Stimulated activated memory B cell treated with anti-CD40 and anti-IgM and Interleukin-4, amounts not matched to agents 10 μg/mL and 1 μg/mL and 100 μg/mL, for 72 hours (primary cell): ENCODE measurements at regions not wholly inside any gene's neighbourhood (a gene's known extent, or its start where the extent isn't known, plus 50 kb on each side); places are given as distances from the start of the nearest gene placed in this dataset.

Experiments used
- ATAC-seq: fragments of 150-1000 bp; cut with Tn5 transposase; 2 replicates; pipeline ENCODE4 v1.10.0; 2021
- H3K27ac Mint-ChIP-seq: one replicate; pipeline ENCODE4 v1.8.0; 2022; ENCODE audit warnings: mild to moderate bottlenecking, mixed read lengths
- H3K27me3 Mint-ChIP-seq: one replicate; pipeline ENCODE4 v1.8.0; 2022; ENCODE audit warnings: mixed read lengths
- H3K36me3 Mint-ChIP-seq: one replicate; pipeline ENCODE4 v1.8.0; 2022; ENCODE audit warnings: mixed read lengths
- H3K4me1 Mint-ChIP-seq: one replicate; pipeline ENCODE4 v1.8.0; 2022; ENCODE audit warnings: mixed read lengths
- H3K4me3 Mint-ChIP-seq: one replicate; pipeline ENCODE4 v1.8.0; 2022; ENCODE audit warnings: mild to moderate bottlenecking, moderate library complexity, mixed read lengths
- H3K9me3 Mint-ChIP-seq: one replicate; pipeline ENCODE4 v1.8.0; 2022; ENCODE audit warnings: mixed read lengths

- Mint-ChIP-seq H3K4me3 (no peak overlapping the region), H3K27me3 (peaks cover 37% of the 10 kb centered on the region), H3K27ac (no peak overlapping the region), H3K9me3 (peaks cover 6% of the 10 kb centered on the region), H3K36me3 (no peaks in the 10 kb centered on the region), H3K4me1 (no peaks in the 10 kb centered on the region)
- ATAC-seq, result no peak
Measured at GRCh38 chr18:54100920-54101470, 123.5 kb downstream of the MBD2 start.

DNA sequence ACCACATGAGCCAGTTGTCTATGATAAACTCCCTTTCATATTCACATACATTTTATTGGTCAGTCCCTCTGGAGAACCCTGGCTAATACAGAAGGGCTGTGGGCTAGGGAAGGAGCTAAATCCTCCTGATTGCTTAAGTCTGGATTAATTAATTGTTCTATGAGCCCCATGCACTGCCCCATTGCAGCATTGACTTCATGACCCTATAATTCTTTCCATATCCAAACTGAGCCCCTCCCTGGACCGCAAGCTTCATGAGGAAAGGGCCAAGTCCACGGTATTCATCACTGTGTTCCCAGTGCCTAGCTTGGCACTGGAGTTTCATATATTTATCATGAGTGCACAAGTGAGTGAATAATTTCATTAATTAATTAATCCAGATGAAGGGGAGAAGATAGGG lies 124.0 kb downstream of the MBD2 start:
- H3K36me3 Mint-ChIP-seq, result no peaks in the 10 kb centered on the region
- no peak for ATAC-seq
- H3K27ac Mint-ChIP-seq, result no peak overlapping the region
- H3K27me3 Mint-ChIP-seq, result peaks cover 39% of the 10 kb centered on the region
- no peaks in the 10 kb centered on the region for H3K4me1 Mint-ChIP-seq
- no peak overlapping the region for H3K4me3 Mint-ChIP-seq
- H3K9me3 Mint-ChIP-seq, result peaks cover 6% of the 10 kb centered on the region

DNA sequence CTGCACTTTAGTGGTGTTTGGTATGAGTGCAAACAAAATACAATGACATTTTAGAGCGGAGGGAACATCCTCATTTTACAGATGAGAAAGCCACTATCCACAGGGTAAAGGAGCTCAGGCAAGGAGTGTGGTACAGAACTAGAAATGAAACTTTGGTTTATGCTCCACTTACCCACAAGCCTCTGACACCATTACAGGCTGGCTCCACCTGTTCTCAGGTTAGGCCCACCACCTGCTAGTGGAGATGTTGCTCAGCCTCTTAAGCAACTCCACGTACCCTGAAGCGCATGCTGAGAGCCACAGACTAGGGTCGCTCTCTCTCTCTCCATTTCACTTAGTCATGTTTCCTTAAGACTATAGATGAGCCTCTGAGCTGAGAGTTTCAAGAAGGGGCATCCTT lies 130.0 kb downstream of the MBD2 start:
- no peak overlapping the region for H3K27ac Mint-ChIP-seq
- no peaks in the 10 kb centered on the region for H3K4me1 Mint-ChIP-seq
- no peak overlapping the region for H3K4me3 Mint-ChIP-seq
- ATAC-seq, result no peak
- peaks cover 6% of the 10 kb centered on the region for H3K9me3 Mint-ChIP-seq
- no peaks in the 10 kb centered on the region for H3K36me3 Mint-ChIP-seq
- peaks cover 29% of the 10 kb centered on the region for H3K27me3 Mint-ChIP-seq

DNA sequence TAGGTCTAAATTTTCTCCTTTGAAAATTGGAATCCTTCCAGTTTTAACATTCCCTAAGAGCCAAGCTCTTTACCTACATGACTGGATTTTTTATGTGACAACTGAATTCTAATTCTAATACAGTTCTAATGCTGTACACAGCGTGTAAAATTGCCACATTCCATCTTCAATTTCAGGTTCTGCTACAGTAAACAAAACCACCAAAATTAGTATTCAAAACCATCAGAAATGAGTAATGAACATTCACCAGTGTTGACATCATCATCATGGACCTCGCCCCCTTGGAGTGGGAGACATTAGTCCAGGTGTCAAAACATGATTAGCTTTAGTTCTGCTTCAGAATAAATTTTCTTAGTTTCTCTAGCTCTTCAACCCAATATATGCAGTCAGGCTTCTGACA lies 133.6 kb downstream of the MBD2 start:
- no peak overlapping the region for H3K27ac Mint-ChIP-seq
- ATAC-seq, result no peak
- no peaks in the 10 kb centered on the region for H3K9me3 Mint-ChIP-seq
- peaks cover 16% of the 10 kb centered on the region for H3K27me3 Mint-ChIP-seq
- peaks cover 8% of the 10 kb centered on the region for H3K4me1 Mint-ChIP-seq
- H3K36me3 Mint-ChIP-seq, result no peaks in the 10 kb centered on the region
- no peak overlapping the region for H3K4me3 Mint-ChIP-seq

- H3K4me3 Mint-ChIP-seq, result no peak overlapping the region
- H3K27ac Mint-ChIP-seq, result no peak overlapping the region
- H3K4me1 Mint-ChIP-seq, result peaks cover 8% of the 10 kb centered on the region
- H3K9me3 Mint-ChIP-seq, result no peaks in the 10 kb centered on the region
- peaks cover 15% of the 10 kb centered on the region for H3K27me3 Mint-ChIP-seq
- no peaks in the 10 kb centered on the region for H3K36me3 Mint-ChIP-seq
- ATAC-seq, result no peak
Measured at GRCh38 chr18:54089749-54090459, 134.6 kb downstream of the MBD2 start.

DNA sequence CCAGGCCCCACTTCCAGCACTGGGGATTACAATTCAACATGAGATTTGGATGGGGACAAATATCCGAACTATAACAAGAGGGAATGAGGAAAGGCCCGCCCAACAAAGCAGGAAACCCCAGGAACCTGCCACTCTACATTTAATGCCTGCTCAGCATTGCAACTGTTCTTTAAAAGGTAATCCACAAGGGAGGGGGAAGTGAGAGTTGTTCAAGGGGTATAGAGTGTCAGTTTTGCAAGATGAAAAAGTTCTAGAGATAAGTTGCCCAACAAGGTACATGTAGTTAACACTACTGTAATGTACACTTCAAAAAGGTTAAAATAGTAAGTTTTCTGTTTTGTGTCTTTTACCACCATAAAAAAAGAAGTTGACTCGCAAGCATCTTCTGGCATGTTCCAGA lies 137.6 kb downstream of the MBD2 start:
- H3K27me3 Mint-ChIP-seq, result peaks cover 27% of the 10 kb centered on the region
- H3K9me3 Mint-ChIP-seq, result peaks cover 9% of the 10 kb centered on the region
- no peak overlapping the region for H3K27ac Mint-ChIP-seq
- ATAC-seq, result no peak
- no peak overlapping the region for H3K4me3 Mint-ChIP-seq
- peaks cover 8% of the 10 kb centered on the region for H3K4me1 Mint-ChIP-seq
- no peaks in the 10 kb centered on the region for H3K36me3 Mint-ChIP-seq

GRCh38 chr18:54086046-54086802 lies 138.2 kb downstream of the MBD2 start:
- Mint-ChIP-seq H3K27ac (no peak overlapping the region), H3K9me3 (peaks cover 13% of the 10 kb centered on the region), H3K27me3 (peaks cover 27% of the 10 kb centered on the region), H3K4me3 (no peak overlapping the region), H3K4me1 (peaks cover 8% of the 10 kb centered on the region), H3K36me3 (no peaks in the 10 kb centered on the region)
- no peak for ATAC-seq

- H3K27me3 Mint-ChIP-seq, result peaks cover 12% of the 10 kb centered on the region
- H3K9me3 Mint-ChIP-seq, result peaks cover 13% of the 10 kb centered on the region
- no peak for ATAC-seq
- H3K4me1 Mint-ChIP-seq, result peaks cover 6% of the 10 kb centered on the region
- H3K4me3 Mint-ChIP-seq, result no peak overlapping the region
- no peak overlapping the region for H3K27ac Mint-ChIP-seq
- no peaks in the 10 kb centered on the region for H3K36me3 Mint-ChIP-seq
Measured at GRCh38 chr18:54080858-54081257, 143.6 kb downstream of the MBD2 start.

GRCh38 chr18:54076166-54076565 lies 148.3 kb downstream of the MBD2 start:
- ATAC-seq, result no peak
- Mint-ChIP-seq H3K4me3 (no peak overlapping the region), H3K4me1 (peaks cover 7% of the 10 kb centered on the region), H3K9me3 (no peaks in the 10 kb centered on the region), H3K36me3 (no peaks in the 10 kb centered on the region), H3K27me3 (no peaks in the 10 kb centered on the region), H3K27ac (no peak overlapping the region)

- Mint-ChIP-seq H3K4me1 (peaks cover 7% of the 10 kb centered on the region), H3K4me3 (no peak overlapping the region), H3K36me3 (no peaks in the 10 kb centered on the region), H3K27me3 (no peaks in the 10 kb centered on the region), H3K9me3 (no peaks in the 10 kb centered on the region), H3K27ac (no peak overlapping the region)
- ATAC-seq, result no peak
Measured at GRCh38 chr18:54075689-54076088, 148.8 kb downstream of the MBD2 start.

GRCh38 chr18:54069729-54070128 lies 154.7 kb downstream of the MBD2 start:
- Mint-ChIP-seq H3K9me3 (no peaks in the 10 kb centered on the region), H3K27me3 (no peaks in the 10 kb centered on the region), H3K4me1 (no peaks in the 10 kb centered on the region), H3K36me3 (no peaks in the 10 kb centered on the region), H3K27ac (no peak overlapping the region), H3K4me3 (no peak overlapping the region)
- no peak for ATAC-seq

DNA sequence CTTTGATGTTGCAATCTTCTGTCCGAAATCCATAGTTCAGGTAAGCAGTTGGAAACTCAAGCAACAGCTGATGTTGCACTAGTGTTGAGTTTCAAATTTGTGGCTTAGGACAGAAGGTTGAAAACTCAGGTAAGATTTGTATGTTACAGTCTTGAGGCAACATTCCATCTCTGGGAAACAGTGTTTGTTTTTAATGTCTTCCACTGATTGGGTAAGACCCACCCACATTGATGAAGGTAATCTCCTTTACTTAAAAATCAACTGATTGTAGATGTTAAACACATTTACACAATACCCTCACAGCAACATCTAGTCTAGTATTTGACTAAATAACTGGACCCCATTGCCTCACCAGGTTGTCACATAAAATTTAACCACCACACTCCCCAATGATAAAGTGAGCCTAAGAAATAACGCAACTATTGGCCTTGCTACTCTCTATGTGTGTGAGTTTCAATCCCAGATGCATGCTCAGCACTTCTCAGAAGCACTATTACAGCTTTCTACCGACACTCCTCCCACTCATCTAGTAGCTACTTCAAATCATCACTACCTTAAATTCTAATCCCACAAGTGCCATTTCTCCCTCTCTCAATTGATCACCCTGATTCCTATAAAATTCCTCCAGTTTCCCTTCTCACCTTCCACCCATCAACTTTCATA lies 164.0 kb downstream of the MBD2 start:
- Mint-ChIP-seq H3K27me3 (peaks cover 19% of the 10 kb centered on the region), H3K9me3 (no peaks in the 10 kb centered on the region), H3K4me3 (no peak overlapping the region), H3K27ac (no peak overlapping the region), H3K4me1 (no peaks in the 10 kb centered on the region), H3K36me3 (no peaks in the 10 kb centered on the region)
- no peak for ATAC-seq

DNA sequence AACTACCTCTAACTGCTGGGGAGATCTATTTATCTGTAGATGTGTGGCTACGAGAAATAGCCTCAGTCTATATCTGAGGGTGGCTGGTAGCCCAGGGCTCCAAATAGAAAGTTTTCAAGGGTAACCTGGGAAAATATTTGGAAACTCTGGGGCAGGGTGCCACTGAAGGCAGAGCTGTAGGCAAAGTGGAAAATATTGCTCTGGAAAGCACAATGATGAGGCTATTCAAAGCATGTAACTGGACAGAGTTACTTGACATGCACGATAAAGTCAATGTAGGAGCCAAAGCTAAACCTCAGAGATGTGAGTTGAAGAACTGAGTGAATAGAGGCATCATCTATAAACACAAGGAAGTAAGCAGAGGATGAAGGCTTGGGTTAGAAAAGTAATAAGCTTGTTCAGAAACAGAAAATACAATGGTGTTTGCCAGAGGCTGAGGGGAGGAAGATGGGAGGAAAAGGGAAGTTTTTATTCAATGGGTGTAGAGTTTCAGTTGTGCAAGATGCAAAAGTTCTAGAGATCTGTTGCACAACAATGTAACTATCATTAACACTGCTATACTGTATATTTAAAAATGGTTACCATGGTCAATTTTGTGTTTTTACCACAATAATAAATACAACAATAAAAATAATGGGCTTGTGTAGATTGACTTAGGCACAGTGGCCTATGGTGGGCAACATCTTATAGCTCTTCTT lies 171.6 kb downstream of the MBD2 start:
- Mint-ChIP-seq H3K27ac (no peak overlapping the region), H3K4me3 (no peak overlapping the region), H3K36me3 (no peaks in the 10 kb centered on the region), H3K4me1 (no peaks in the 10 kb centered on the region), H3K27me3 (peaks cover 9% of the 10 kb centered on the region), H3K9me3 (no peaks in the 10 kb centered on the region)
- no peak for ATAC-seq

DNA sequence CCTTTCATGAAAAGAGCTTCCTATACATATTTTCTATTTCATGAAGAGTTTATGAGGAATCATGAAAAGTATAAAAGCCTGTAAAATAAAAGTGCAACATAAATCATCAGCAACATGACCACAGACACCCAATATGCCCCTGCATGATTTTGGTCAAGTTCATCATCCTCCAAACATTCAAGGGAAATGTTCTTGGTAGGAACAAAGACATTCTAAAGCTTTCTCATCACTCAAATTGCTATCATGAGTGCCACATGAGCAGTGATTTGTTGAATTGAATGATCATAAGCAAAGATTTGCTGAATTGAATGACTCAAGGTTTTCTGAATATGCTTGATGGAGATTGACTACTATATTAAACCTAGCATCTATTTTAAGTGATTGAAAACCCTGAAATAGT lies 172.2 kb downstream of the MBD2 start:
- no peak for ATAC-seq
- H3K4me1 Mint-ChIP-seq, result no peaks in the 10 kb centered on the region

More for the DNA sequence above, 172.2 kb downstream of the MBD2 start:
- no peaks in the 10 kb centered on the region for H3K9me3 Mint-ChIP-seq
- no peak overlapping the region for H3K27ac Mint-ChIP-seq
- no peak overlapping the region for H3K4me3 Mint-ChIP-seq
- no peaks in the 10 kb centered on the region for H3K36me3 Mint-ChIP-seq
- peaks cover 9% of the 10 kb centered on the region for H3K27me3 Mint-ChIP-seq
